ENCODE measurements at regions not wholly inside any gene's neighbourhood (a gene's known extent, or its start where the extent isn't known, plus 50 kb on each side); places are given as distances from the start of the nearest gene placed in this dataset.

- Histone ChIP-seq H3K79me2 (ENCODE audit: control insufficient read depth, insufficient read depth, low read length) (no peaks in the 10 kb centered on the region), H3K27me3 (ENCODE audit: control insufficient read depth, insufficient read depth, low read length) (no peaks in the 10 kb centered on the region), H2AFZ (ENCODE audit: low read length) (no peak overlapping the region), H3K4me3 (replicated peaks in 1 of 4; ENCODE audit: control extremely low read depth in 1 of 4, insufficient read depth in 1 of 4, low read depth in 3 of 4, low read length in 4 of 4) (no peak overlapping the region), H3K9me3 (ENCODE audit: control insufficient read depth, insufficient read depth, low read depth, low read length) (no peaks in the 10 kb centered on the region), H3K9ac (ENCODE audit: insufficient read depth, low read length) (no peak overlapping the region), H3K36me3 (ENCODE audit: control insufficient read depth, insufficient read depth, low read length) (no peaks in the 10 kb centered on the region), H3K4me2 (ENCODE audit: extremely low read depth, insufficient read depth, low read length) (no peak overlapping the region), H3K27ac (ENCODE audit: insufficient read depth, low read length) (no peak overlapping the region), H4K20me1 (ENCODE audit: control insufficient read depth, extremely low read depth, insufficient read depth, low read length) (no peaks in the 10 kb centered on the region), H3K4me1 (ENCODE audit: control insufficient read depth, extremely low read depth, insufficient read depth, low read length) (no peaks in the 10 kb centered on the region)
- no peak for TF ChIP-seq EZH2 (IDR thresholded peaks at IDR 0.05; ENCODE audit: low read length, missing control alignments)
- TF ChIP-seq, protein P1, sequence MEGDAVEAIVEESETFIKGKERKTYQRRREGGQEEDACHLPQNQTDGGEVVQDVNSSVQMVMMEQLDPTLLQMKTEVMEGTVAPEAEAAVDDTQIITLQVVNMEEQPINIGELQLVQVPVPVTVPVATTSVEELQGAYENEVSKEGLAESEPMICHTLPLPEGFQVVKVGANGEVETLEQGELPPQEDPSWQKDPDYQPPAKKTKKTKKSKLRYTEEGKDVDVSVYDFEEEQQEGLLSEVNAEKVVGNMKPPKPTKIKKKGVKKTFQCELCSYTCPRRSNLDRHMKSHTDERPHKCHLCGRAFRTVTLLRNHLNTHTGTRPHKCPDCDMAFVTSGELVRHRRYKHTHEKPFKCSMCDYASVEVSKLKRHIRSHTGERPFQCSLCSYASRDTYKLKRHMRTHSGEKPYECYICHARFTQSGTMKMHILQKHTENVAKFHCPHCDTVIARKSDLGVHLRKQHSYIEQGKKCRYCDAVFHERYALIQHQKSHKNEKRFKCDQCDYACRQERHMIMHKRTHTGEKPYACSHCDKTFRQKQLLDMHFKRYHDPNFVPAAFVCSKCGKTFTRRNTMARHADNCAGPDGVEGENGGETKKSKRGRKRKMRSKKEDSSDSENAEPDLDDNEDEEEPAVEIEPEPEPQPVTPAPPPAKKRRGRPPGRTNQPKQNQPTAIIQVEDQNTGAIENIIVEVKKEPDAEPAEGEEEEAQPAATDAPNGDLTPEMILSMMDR (conservative IDR thresholded peaks at IDR 0.05 in 1 of 2, IDR thresholded peaks at IDR 0.05 in 1 of 2; ENCODE audit: low read depth in 1 of 2, low read length in 2 of 2): no peak
- DNase-seq (ENCODE audit: low read depth in 2 of 2): no peak
Measured at GRCh38 chr2:156004459-156004858, 328.1 kb downstream of the NR4A2 start.

DNA sequence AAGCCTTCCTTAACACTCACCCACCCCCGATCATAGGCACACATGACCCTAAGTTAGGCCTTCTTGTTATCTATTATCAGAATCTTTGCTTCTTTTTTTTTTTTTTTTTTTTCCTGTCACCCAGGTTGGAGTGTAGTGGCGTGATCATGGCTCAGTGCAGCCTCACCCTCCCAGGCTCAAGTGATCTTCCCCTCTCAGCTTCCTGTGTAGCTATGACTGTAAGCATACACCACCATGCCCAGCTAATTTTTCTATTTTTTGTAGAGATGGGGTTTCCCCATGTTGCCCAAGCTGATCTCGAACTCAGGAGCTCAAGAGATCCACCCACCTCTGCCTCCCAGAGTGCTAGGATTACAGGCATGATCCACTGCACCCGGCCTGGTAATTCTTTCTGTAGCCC lies 328.7 kb downstream of the NR4A2 start:
- Histone ChIP-seq H3K27me3 (ENCODE audit: control insufficient read depth, insufficient read depth, low read length) (no peaks in the 10 kb centered on the region), H3K9me3 (ENCODE audit: control insufficient read depth, insufficient read depth, low read depth, low read length) (no peaks in the 10 kb centered on the region), H3K4me3 (replicated peaks in 1 of 4; ENCODE audit: control extremely low read depth in 1 of 4, insufficient read depth in 1 of 4, low read depth in 3 of 4, low read length in 4 of 4) (no peak overlapping the region), H3K36me3 (ENCODE audit: control insufficient read depth, insufficient read depth, low read length) (no peaks in the 10 kb centered on the region), H2AFZ (ENCODE audit: low read length) (no peak overlapping the region), H4K20me1 (ENCODE audit: control insufficient read depth, extremely low read depth, insufficient read depth, low read length) (no peaks in the 10 kb centered on the region), H3K27ac (ENCODE audit: insufficient read depth, low read length) (no peak overlapping the region), H3K79me2 (ENCODE audit: control insufficient read depth, insufficient read depth, low read length) (no peaks in the 10 kb centered on the region), H3K4me1 (ENCODE audit: control insufficient read depth, extremely low read depth, insufficient read depth, low read length) (no peaks in the 10 kb centered on the region), H3K9ac (ENCODE audit: insufficient read depth, low read length) (no peak overlapping the region), H3K4me2 (ENCODE audit: extremely low read depth, insufficient read depth, low read length) (no peak overlapping the region)
- TF ChIP-seq EZH2 (IDR thresholded peaks at IDR 0.05; ENCODE audit: low read length, missing control alignments): no peak
- TF ChIP-seq, protein P1 (conservative IDR thresholded peaks at IDR 0.05 in 1 of 2, IDR thresholded peaks at IDR 0.05 in 1 of 2; ENCODE audit: low read depth in 1 of 2, low read length in 2 of 2): no peak
- DNase-seq (ENCODE audit: low read depth in 2 of 2): no peak

- Histone ChIP-seq H3K4me3 (replicated peaks in 1 of 4; ENCODE audit: control extremely low read depth in 1 of 4, insufficient read depth in 1 of 4, low read depth in 3 of 4, low read length in 4 of 4) (no peak overlapping the region), H3K27me3 (ENCODE audit: control insufficient read depth, insufficient read depth, low read length) (no peaks in the 10 kb centered on the region), H3K4me2 (ENCODE audit: extremely low read depth, insufficient read depth, low read length) (no peak overlapping the region), H2AFZ (ENCODE audit: low read length) (no peak overlapping the region), H3K79me2 (ENCODE audit: control insufficient read depth, insufficient read depth, low read length) (no peaks in the 10 kb centered on the region), H3K27ac (ENCODE audit: insufficient read depth, low read length) (no peak overlapping the region), H3K9me3 (ENCODE audit: control insufficient read depth, insufficient read depth, low read depth, low read length) (no peaks in the 10 kb centered on the region), H4K20me1 (ENCODE audit: control insufficient read depth, extremely low read depth, insufficient read depth, low read length) (no peaks in the 10 kb centered on the region), H3K36me3 (ENCODE audit: control insufficient read depth, insufficient read depth, low read length) (no peaks in the 10 kb centered on the region), H3K4me1 (ENCODE audit: control insufficient read depth, extremely low read depth, insufficient read depth, low read length) (no peaks in the 10 kb centered on the region), H3K9ac (ENCODE audit: insufficient read depth, low read length) (no peak overlapping the region)
- no peak for DNase-seq (ENCODE audit: low read depth in 2 of 2)
- TF ChIP-seq, protein P1 (conservative IDR thresholded peaks at IDR 0.05 in 1 of 2, IDR thresholded peaks at IDR 0.05 in 1 of 2; ENCODE audit: low read depth in 1 of 2, low read length in 2 of 2): no peak
- no peak for TF ChIP-seq EZH2 (IDR thresholded peaks at IDR 0.05; ENCODE audit: low read length, missing control alignments)
Measured at GRCh38 chr2:156001851-156002250, 330.7 kb downstream of the NR4A2 start.

All from fibroblast of lung (primary cell).